BE2C (cell line): ENCODE measurements at regions not wholly inside any gene's neighbourhood (a gene's known extent, or its start where the extent isn't known, plus 50 kb on each side); places are given as distances from the start of the nearest gene placed in this dataset.
A peak's percentile ranks its signal among the peaks of the same experiment; 100 is the strongest.

ENCODE experiments used
- DNase-seq: peaks from one replicate; pipeline ENCODE4 v3.0.0-alpha.2; 2020
- H3K27me3 ChIP-seq: fragments of 250-450 bp; sonication (Bioruptor Pico); 2 replicates; pipeline ENCODE4 v1.5.1; 2020; ENCODE audit warnings: mild to moderate bottlenecking
- H3K36me3 ChIP-seq: fragments of 250-450 bp; sonication (Bioruptor Pico); 2 replicates; pipeline ENCODE4 v1.5.1; 2020; ENCODE audit warnings: mild to moderate bottlenecking
- H3K4me1 ChIP-seq: fragments of 250-450 bp; sonication (Bioruptor Pico); 2 replicates; pipeline ENCODE4 v1.5.1; 2020
- H3K4me3 ChIP-seq: 2 replicates; pipeline ENCODE4 v1.5.1; 2011; ENCODE audit warnings: low read depth, low read length
- H3K9me3 ChIP-seq: fragments of 250-450 bp; sonication (Bioruptor Pico); 2 replicates; pipeline ENCODE4 v1.5.1; 2020
- TF ChIP-seq, protein P1 (sequence below): IDR thresholded peaks from 2 replicates; pipeline ENCODE4 v1.5.1; 2012; ENCODE audit warnings: mild to moderate bottlenecking, low read depth, low read length

DNA sequence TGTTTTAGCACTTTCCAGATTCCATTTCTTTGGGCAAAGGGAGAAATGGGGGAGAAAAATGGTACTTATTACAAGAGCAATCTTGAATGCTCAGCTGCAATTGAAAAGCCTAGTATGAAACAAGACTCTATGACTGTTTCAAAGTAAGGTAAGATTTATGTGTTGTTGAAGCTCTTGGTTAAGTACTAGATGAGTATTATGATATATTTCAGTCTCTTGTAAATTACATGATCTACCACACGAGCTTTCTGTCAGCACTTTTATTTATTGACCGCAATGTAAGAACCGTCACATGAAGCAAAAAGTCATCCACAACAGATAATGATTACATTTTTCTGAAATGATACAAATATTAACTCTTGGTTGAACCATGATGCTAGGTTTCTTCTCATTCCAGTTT lies 906.7 kb upstream of the CHORDC1 start:
- Histone ChIP-seq H3K27me3 (no peaks in the 10 kb centered on the region), H3K4me3 (no peak overlapping the region), H3K4me1 (no peaks in the 10 kb centered on the region), H3K36me3 (no peaks in the 10 kb centered on the region), H3K9me3 (no peaks in the 10 kb centered on the region)
- TF ChIP-seq, protein P1, sequence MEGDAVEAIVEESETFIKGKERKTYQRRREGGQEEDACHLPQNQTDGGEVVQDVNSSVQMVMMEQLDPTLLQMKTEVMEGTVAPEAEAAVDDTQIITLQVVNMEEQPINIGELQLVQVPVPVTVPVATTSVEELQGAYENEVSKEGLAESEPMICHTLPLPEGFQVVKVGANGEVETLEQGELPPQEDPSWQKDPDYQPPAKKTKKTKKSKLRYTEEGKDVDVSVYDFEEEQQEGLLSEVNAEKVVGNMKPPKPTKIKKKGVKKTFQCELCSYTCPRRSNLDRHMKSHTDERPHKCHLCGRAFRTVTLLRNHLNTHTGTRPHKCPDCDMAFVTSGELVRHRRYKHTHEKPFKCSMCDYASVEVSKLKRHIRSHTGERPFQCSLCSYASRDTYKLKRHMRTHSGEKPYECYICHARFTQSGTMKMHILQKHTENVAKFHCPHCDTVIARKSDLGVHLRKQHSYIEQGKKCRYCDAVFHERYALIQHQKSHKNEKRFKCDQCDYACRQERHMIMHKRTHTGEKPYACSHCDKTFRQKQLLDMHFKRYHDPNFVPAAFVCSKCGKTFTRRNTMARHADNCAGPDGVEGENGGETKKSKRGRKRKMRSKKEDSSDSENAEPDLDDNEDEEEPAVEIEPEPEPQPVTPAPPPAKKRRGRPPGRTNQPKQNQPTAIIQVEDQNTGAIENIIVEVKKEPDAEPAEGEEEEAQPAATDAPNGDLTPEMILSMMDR: no peak
- DNase-seq: no peak

DNA sequence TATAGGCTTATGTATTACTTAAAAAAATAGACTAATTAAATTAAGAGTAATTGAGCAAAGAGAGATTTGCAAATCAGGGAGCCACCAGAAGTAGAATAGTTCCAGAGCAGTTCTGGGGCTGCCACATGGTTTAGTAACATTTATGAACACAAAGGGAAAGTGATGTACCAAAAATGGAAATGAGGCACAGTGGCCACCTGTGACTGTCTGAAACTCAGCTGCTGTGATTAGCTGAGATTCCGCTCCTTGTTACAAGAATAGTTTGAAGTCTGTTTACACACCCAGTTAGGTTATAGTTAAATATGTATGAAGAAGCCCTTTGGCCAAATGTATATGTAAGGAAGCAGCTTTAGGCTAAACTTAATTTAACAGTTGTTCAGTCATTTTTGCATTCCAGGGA lies 901.5 kb upstream of the CHORDC1 start:
- Histone ChIP-seq H3K9me3 (no peaks in the 10 kb centered on the region), H3K4me1 (no peaks in the 10 kb centered on the region)

DNA sequence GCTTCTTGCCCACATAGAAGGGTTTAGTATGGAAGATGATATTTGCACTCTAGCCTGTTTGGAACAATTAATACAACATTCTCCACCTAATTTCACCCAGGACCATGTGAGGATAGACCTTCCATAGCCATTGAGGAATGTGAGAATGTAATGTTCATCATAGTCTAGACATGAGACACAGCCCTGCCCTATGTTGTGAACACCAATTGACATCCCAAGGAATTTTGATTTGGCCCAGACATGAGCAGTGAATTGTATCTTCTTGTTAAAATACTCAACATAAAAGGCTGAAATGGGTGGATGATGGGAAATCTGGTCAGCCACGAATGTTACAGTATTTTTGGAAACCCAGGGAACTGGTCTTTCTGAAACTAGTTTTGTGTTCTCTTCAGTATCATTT lies 892.3 kb upstream of the CHORDC1 start:
- H3K9me3 ChIP-seq: no peaks in the 10 kb centered on the region
- TF ChIP-seq, protein P1: no peak
- no peaks in the 10 kb centered on the region for H3K36me3 ChIP-seq

More for the DNA sequence above, 901.5 kb upstream of the CHORDC1 start:
- Histone ChIP-seq H3K36me3 (no peaks in the 10 kb centered on the region), H3K4me3 (no peak overlapping the region), H3K27me3 (no peaks in the 10 kb centered on the region)
- no peak for DNase-seq
- TF ChIP-seq, protein P1: no peak

DNA sequence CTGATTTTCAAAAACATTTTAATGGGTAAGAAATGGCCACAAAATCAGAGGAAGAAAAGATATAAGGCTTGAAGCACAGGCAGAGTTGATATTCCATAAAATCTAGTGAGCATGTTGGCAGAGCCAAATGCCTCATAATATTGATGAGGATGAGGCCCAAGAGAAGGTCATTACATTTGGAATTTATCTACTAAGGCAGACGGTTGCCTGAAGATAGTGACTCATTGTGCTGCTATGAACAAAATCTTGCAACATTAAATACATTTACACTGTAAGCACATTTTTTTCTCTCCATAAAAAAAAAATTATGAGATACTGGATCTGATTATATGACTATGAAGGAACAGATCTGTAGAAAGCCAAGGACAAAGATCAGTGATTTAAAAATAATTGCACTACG lies 881.4 kb upstream of the CHORDC1 start:
- no peaks in the 10 kb centered on the region for H3K36me3 ChIP-seq
- H3K9me3 ChIP-seq: no peaks in the 10 kb centered on the region
- H3K4me3 ChIP-seq: no peak overlapping the region
- no peak for DNase-seq
- H3K27me3 ChIP-seq: no peaks in the 10 kb centered on the region
- no peaks in the 10 kb centered on the region for H3K4me1 ChIP-seq
- TF ChIP-seq, protein P1: no peak

More for the DNA sequence above, 892.3 kb upstream of the CHORDC1 start:
- no peak for DNase-seq
- Histone ChIP-seq H3K4me1 (no peaks in the 10 kb centered on the region), H3K27me3 (no peaks in the 10 kb centered on the region), H3K4me3 (no peak overlapping the region)

DNA sequence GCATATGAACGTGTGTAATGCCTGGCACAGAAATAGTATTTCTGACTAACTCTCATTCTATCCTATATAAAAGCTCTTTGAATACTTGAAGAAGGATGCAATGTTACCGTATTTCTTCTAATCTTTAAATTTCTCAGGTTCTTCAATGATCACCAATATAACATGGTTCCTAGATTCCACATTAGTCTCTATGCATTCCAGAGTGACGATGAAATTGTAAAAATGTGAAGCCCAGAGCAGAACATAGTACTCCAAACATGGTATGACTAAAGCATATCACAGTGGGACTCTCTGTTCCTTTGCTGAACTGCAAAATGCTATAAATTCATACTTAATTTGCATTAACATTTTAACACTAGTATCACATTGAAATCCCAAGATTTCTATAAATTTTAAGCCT lies 877.6 kb upstream of the CHORDC1 start:
- Histone ChIP-seq H3K4me3 (no peak overlapping the region), H3K27me3 (no peaks in the 10 kb centered on the region), H3K36me3 (no peaks in the 10 kb centered on the region), H3K4me1 (no peaks in the 10 kb centered on the region; the same call in 1 of the 2 replicates), H3K9me3 (no peaks in the 10 kb centered on the region)
- DNase-seq: no peak
- TF ChIP-seq, protein P1: no peak

DNA sequence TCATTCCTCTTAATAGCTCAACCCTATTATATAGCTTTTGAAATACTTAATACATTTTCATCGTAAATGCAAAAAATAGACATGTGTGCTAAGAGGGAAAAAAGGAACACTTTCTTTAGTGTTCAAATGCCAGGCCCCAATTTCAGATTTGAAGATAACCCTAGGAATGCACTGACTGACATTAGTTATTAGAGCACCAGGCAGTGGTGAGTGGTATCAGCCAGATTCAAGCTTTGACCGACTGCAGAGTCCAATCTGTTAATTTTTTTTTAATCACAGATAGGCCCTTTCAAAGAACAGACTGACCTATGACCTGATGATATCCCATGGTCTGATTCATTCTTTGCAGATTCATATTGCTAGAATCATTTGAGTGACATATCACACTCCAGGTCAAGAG lies 874.2 kb upstream of the CHORDC1 start:
- no peaks in the 10 kb centered on the region for H3K9me3 ChIP-seq
- H3K36me3 ChIP-seq: no peaks in the 10 kb centered on the region
- TF ChIP-seq, protein P1: no peak
- DNase-seq: peak; percentile 30
- H3K4me1 ChIP-seq: no peaks in the 10 kb centered on the region; the same call in 1 of the 2 replicates
- H3K27me3 ChIP-seq: no peaks in the 10 kb centered on the region
- no peak overlapping the region for H3K4me3 ChIP-seq
